Colonic mucosa (tissue), 4 donors: ENCODE measurements at regions not wholly inside any gene's neighbourhood (a gene's known extent, or its start where the extent isn't known, plus 50 kb on each side); places are given as distances from the start of the nearest gene placed in this dataset.

Source experiments
- DNase-seq: peaks from one replicate; pipeline ENCODE4 v3.0.0-alpha.2; 2020
- H3K27ac ChIP-seq: fragments of 200-600 bp; one replicate; pipeline ENCODE4 v1.8.0; 2021
- H3K27me3 ChIP-seq: fragments of 200-600 bp; one replicate; pipeline ENCODE4 v1.8.0; 2021
- H3K36me3 ChIP-seq: fragments of 200-600 bp; one replicate; pipeline ENCODE4 v1.8.0; 2021
- H3K4me1 ChIP-seq: fragments of 200-600 bp; one replicate; pipeline ENCODE4 v1.8.0; 2021; ENCODE audit warnings: mild to moderate bottlenecking
- H3K4me3 ChIP-seq: fragments of 200-600 bp; one replicate; pipeline ENCODE4 v1.8.0; 2021
- H3K9ac ChIP-seq, 2 donors: one replicate each; pipeline ENCODE4 v1.7.0; 2013; ENCODE audit warnings: control low read depth in 2 of 2, low read depth in 2 of 2, low read length in 2 of 2
- H3K9me3 ChIP-seq: fragments of 200-600 bp; one replicate; pipeline ENCODE4 v1.8.0; 2021
- intact Hi-C: fragments of 100-400 bp; cut with DNase I; formaldehyde crosslinking; loops from one replicate; pipeline ENCODE4 v1.14.1; 2022
- TF ChIP-seq, protein P1 (sequence below): fragments of 200-600 bp; IDR thresholded peaks from one replicate; pipeline ENCODE4 v1.8.0; 2022; ENCODE audit warnings: antibody characterized with exemption, mild to moderate bottlenecking
- donor health status: healthy.
- donor health status: DM: no; HTN: no; CAD: no.
- donor health status: DM: no; HTN: no; CAD: no.

DNA sequence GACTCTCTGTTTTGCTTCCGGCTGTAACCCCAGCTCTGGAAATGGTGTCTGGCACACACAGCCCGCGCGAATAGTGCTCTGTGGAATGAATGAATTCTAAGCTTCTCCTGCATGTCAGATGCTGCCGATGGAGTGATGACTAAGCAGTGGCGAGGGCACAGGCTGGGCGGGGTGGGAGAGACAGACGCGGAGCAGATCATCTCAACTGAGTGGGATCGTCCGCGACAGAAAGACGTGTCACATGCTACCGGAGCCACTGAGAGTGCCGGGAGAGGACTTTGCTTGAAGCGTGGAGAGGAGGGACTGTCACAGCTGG, 334.5 kb downstream of the CTTN start:
- no peaks in the 10 kb centered on the region for H3K4me1 ChIP-seq
- DNase-seq, result no peak
- H3K27me3 ChIP-seq, result no peaks in the 10 kb centered on the region
- H3K4me3 ChIP-seq, result no peak overlapping the region
- H3K9me3 ChIP-seq, result no peaks in the 10 kb centered on the region
- no peak overlapping the region for H3K9ac ChIP-seq
- intact Hi-C loops, result no loop called here
- no peak overlapping the region for H3K27ac ChIP-seq
- H3K36me3 ChIP-seq, result no peaks in the 10 kb centered on the region
- TF ChIP-seq, protein P1, sequence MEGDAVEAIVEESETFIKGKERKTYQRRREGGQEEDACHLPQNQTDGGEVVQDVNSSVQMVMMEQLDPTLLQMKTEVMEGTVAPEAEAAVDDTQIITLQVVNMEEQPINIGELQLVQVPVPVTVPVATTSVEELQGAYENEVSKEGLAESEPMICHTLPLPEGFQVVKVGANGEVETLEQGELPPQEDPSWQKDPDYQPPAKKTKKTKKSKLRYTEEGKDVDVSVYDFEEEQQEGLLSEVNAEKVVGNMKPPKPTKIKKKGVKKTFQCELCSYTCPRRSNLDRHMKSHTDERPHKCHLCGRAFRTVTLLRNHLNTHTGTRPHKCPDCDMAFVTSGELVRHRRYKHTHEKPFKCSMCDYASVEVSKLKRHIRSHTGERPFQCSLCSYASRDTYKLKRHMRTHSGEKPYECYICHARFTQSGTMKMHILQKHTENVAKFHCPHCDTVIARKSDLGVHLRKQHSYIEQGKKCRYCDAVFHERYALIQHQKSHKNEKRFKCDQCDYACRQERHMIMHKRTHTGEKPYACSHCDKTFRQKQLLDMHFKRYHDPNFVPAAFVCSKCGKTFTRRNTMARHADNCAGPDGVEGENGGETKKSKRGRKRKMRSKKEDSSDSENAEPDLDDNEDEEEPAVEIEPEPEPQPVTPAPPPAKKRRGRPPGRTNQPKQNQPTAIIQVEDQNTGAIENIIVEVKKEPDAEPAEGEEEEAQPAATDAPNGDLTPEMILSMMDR, result no peak

DNA sequence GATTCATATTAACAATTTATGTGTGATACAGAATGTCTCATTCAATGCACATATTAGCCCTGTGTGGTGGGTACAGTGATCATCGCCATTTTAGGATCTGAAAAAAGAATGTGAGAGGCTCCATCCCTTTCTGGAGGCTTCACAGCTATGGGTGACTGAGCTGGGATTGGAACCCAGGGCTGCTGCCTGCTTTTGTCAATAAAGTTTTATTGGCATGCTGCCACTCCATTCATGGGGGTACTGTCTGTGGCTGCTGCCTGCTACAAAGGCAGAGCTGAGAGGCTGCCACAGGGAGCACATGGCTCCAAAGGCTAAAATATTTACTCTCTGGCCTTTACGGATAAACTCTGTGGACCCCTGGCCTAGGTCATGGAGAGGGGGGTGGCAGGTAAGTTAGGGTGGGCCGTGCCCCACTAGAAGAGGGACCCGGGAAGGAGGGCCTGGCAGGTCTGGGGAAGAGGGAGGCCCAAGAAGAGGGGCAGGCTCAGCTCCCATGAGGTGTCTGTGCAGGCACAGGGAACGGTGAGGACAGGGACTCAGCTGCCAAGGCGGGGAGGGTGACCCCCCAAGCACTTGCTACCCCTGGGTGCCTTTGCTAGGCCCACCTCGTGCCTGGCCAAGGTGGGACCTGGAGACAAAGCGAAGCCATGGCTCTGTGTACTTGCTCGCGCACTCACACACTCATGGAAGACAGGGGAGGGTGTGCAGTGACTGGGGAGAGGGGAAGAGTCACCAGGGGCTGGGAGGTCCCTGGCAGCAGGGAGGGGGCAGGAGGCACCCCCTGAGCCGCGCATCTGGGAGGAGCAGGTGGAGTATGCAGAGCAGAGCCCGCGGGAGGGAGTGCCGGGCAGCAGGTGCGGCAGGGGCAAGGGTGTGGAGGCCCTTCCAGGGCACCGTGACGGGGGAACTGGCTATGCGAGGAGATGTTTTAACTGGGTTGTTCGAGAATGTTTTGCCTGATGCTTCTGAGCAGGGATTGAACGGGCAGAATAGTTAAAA, 335.3 kb downstream of the CTTN start:
- Histone ChIP-seq H3K9ac (no peak overlapping the region), H3K4me1 (no peaks in the 10 kb centered on the region), H3K27me3 (no peaks in the 10 kb centered on the region), H3K27ac (no peak overlapping the region), H3K36me3 (no peaks in the 10 kb centered on the region), H3K9me3 (no peaks in the 10 kb centered on the region), H3K4me3 (no peak overlapping the region)
- no peak for DNase-seq
- intact Hi-C loops, result no loop called here
- TF ChIP-seq, protein P1, result no peak

DNA sequence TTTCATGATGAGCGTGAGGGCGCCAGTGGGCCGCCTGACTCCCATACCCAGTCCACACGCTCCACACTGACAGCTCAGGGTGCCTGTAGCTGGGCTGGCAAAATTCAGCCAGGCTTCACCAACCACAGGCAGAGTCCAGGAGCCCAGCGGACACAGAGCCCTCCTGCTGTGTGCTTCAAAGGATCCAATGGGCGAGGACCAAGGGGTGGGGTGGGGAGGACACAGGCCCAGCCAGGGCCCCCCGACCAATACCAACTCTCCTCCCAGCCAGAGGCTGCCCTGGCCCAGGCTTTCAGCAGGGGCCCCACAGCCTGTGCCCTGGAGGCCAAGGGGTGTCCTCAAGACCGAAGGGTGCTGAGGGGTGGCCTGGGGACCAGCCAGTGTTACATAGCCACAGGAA, 336.1 kb downstream of the CTTN start:
- no peaks in the 10 kb centered on the region for H3K9me3 ChIP-seq
- H3K4me3 ChIP-seq, result no peak overlapping the region
- no peak overlapping the region for H3K9ac ChIP-seq
- no peaks in the 10 kb centered on the region for H3K27me3 ChIP-seq
- no peaks in the 10 kb centered on the region for H3K4me1 ChIP-seq
- no peak overlapping the region for H3K27ac ChIP-seq
- H3K36me3 ChIP-seq, result no peaks in the 10 kb centered on the region
- no peak for DNase-seq
- TF ChIP-seq, protein P1, result no peak
- intact Hi-C loops, result no loop called here

- no peaks in the 10 kb centered on the region for H3K9me3 ChIP-seq
- TF ChIP-seq, protein P1, result no peak
- no peak overlapping the region for H3K4me3 ChIP-seq
- no peaks in the 10 kb centered on the region for H3K27me3 ChIP-seq
- no peaks in the 10 kb centered on the region for H3K4me1 ChIP-seq
- intact Hi-C loops, result no loop called here
- DNase-seq, result no peak
- no peak overlapping the region for H3K9ac ChIP-seq
- no peaks in the 10 kb centered on the region for H3K36me3 ChIP-seq
- no peak overlapping the region for H3K27ac ChIP-seq
Measured at GRCh38 chr11:70734911-70735310, 336.6 kb downstream of the CTTN start.

GRCh38 chr11:70735976-70736375, 337.6 kb downstream of the CTTN start:
- Histone ChIP-seq H3K27ac (no peak overlapping the region), H3K9ac (no peak overlapping the region), H3K27me3 (no peaks in the 10 kb centered on the region), H3K4me1 (no peaks in the 10 kb centered on the region), H3K4me3 (no peak overlapping the region), H3K9me3 (no peaks in the 10 kb centered on the region), H3K36me3 (no peaks in the 10 kb centered on the region)
- intact Hi-C loops, result no loop called here
- TF ChIP-seq, protein P1, result no peak
- no peak for DNase-seq
